Mesenchymal stem cell (in vitro differentiated cells and primary cell): ENCODE measurements at regions not wholly inside any gene's neighbourhood (a gene's known extent, or its start where the extent isn't known, plus 50 kb on each side); places are given as distances from the start of the nearest gene placed in this dataset.

Experiments
- DNase-seq: peaks from one replicate; pipeline ENCODE4 v3.0.0-alpha.2; 2013
- H2AFZ ChIP-seq: one replicate; pipeline ENCODE4 v1.6.1; 2013; ENCODE audit warnings: low read depth, mild to moderate bottlenecking, control low read depth, inconsistent platforms, low read length, moderate library complexity
- H2AK5ac ChIP-seq: 2 replicates; pipeline ENCODE4 v1.6.1; 2013; ENCODE audit warnings: low read length, moderate library complexity, mild to moderate bottlenecking, inconsistent platforms; ENCODE audit not compliant: severe bottlenecking
- H2BK120ac ChIP-seq: one replicate; pipeline ENCODE4 v1.6.1; 2013; ENCODE audit warnings: low read depth, mild to moderate bottlenecking, inconsistent platforms, low read length, moderate library complexity
- H2BK12ac ChIP-seq, 2 experiments: one replicate each; pipeline ENCODE4 v1.6.1; 2013; ENCODE audit warnings: inconsistent platforms in 2 of 2, low read length in 2 of 2, mild to moderate bottlenecking in 2 of 2, moderate library complexity in 2 of 2, control low read depth in 1 of 2
- H2BK15ac ChIP-seq: one replicate; pipeline ENCODE4 v1.6.1; 2013; ENCODE audit warnings: mild to moderate bottlenecking, low read depth, inconsistent platforms; ENCODE audit not compliant: poor library complexity, severe bottlenecking
- H2BK5ac ChIP-seq: 2 replicates; pipeline ENCODE4 v1.6.1; 2013; ENCODE audit warnings: low read depth, mild to moderate bottlenecking, low read length, control low read depth, inconsistent platforms; ENCODE audit not compliant: poor library complexity, severe bottlenecking
- H3K14ac ChIP-seq, 2 experiments: one replicate each; pipeline ENCODE4 v1.6.1; 2013; ENCODE audit warnings: inconsistent platforms in 2 of 2, low read length in 2 of 2, control low read depth in 1 of 2, mild to moderate bottlenecking in 1 of 2, moderate library complexity in 1 of 2
- H3K18ac ChIP-seq, 2 experiments: one replicate each; pipeline ENCODE4 v1.6.1; 2013; ENCODE audit warnings: inconsistent platforms in 2 of 2, low read length in 2 of 2, control low read depth in 1 of 2, low read depth in 1 of 2, mild to moderate bottlenecking in 1 of 2
- H3K23ac ChIP-seq, 2 experiments: one replicate each; pipeline ENCODE4 v1.6.1; 2013; ENCODE audit warnings: inconsistent platforms in 2 of 2, low read length in 2 of 2, mild to moderate bottlenecking in 2 of 2, moderate library complexity in 2 of 2, control low read depth in 1 of 2
- H3K27ac ChIP-seq: 2 replicates; pipeline ENCODE4 v1.5.1; 2013; ENCODE audit warnings: mild to moderate bottlenecking, moderate library complexity, low read length, control low read depth, inconsistent platforms; ENCODE audit not compliant: poor library complexity, severe bottlenecking
- H3K27me3 ChIP-seq, 2 experiments: 2 replicates each; pipeline versions ENCODE4 v1.6.1 to v1.7.0; 2013; ENCODE audit warnings: low read length in 2 of 2, mild to moderate bottlenecking in 2 of 2, moderate library complexity in 2 of 2, control low read depth in 1 of 2, inconsistent platforms in 1 of 2; ENCODE audit not compliant: control insufficient read depth in 1 of 2, insufficient read depth in 1 of 2
- H3K36me3 ChIP-seq, 2 experiments: 2 replicates each; pipeline versions ENCODE4 v1.6.1 to v1.7.0; 2013; ENCODE audit warnings: low read length in 2 of 2, control low read depth in 1 of 2, inconsistent platforms in 1 of 2, low read depth in 1 of 2, mild to moderate bottlenecking in 1 of 2; ENCODE audit not compliant: insufficient read depth in 2 of 2, control insufficient read depth in 1 of 2
- H3K4ac ChIP-seq, 2 experiments: one replicate each; pipeline ENCODE4 v1.6.1; 2013; ENCODE audit warnings: inconsistent platforms in 2 of 2, low read length in 2 of 2, mild to moderate bottlenecking in 2 of 2, moderate library complexity in 2 of 2, control low read depth in 1 of 2, low read depth in 1 of 2
- H3K4me1 ChIP-seq: 2 replicates; pipeline ENCODE4 v1.6.1; 2013; ENCODE audit warnings: low read depth, low read length, control low read depth; ENCODE audit not compliant: control insufficient read depth, insufficient read depth
- H3K4me2 ChIP-seq: 2 replicates; pipeline ENCODE4 v1.6.1; 2013; ENCODE audit warnings: low read length, mild to moderate bottlenecking, inconsistent platforms; ENCODE audit not compliant: poor library complexity, severe bottlenecking
- H3K4me3 ChIP-seq, 2 experiments: 2 replicates each; pipeline versions ENCODE4 v1.5.1 to v1.7.0; 2013; ENCODE audit warnings: low read length in 2 of 2, mild to moderate bottlenecking in 2 of 2, control low read depth in 1 of 2, low read depth in 1 of 2; ENCODE audit not compliant: insufficient read depth in 1 of 2
- H3K79me1 ChIP-seq: replicated peaks from 2 replicates; pipeline ENCODE4 v1.6.1; 2013; ENCODE audit warnings: mild to moderate bottlenecking, control low read depth, low read length, inconsistent platforms; ENCODE audit not compliant: poor library complexity, severe bottlenecking
- H3K9ac ChIP-seq: 2 replicates; pipeline ENCODE4 v1.7.0; 2013; ENCODE audit warnings: mild to moderate bottlenecking, low read length, moderate library complexity
- H3K9me3 ChIP-seq: 2 replicates; pipeline ENCODE4 v1.7.0; 2013; ENCODE audit warnings: mild to moderate bottlenecking, low read length; ENCODE audit not compliant: control insufficient read depth
- H4K8ac ChIP-seq: one replicate; pipeline ENCODE4 v1.6.1; 2013; ENCODE audit warnings: inconsistent platforms, mild to moderate bottlenecking, low read length, moderate library complexity
- H4K91ac ChIP-seq: one replicate; pipeline ENCODE4 v1.6.1; 2013; ENCODE audit warnings: mild to moderate bottlenecking, low read length, inconsistent platforms
- whole genome bisulfite sequencing: methylation state at CpG from one replicate; pipeline ENCODE4 v1.1.7; 2013; ENCODE audit warnings: mixed read lengths; 5-methylcytosine and 5-hydroxymethylcytosine counted together

DNA sequence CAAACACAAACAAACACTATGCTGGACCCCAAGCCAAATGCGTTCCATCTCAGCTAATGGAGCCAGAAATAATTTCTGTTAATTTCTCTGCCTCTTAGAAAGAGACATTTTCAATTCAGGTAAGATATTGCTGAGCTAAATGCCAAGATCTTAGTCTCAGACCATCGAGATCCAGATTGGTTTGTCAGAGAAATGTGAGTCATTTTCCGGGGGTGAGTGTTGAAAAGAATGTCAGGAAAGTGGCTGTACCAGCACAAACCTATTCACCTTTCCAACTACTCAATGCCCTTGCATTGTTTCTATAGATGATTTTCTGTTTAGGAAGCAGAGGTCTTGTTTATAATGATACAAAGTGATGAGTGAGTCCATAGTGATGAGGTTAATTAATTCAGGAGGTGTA is 266.8 kb upstream of the TSHZ3 start:
- WGBS = 81% methylated on average over 3 of the region's 3 CpGs
- no peak overlapping the region for H2BK12ac ChIP-seq
- no peak overlapping the region for H3K9ac ChIP-seq
- no peak overlapping the region for H3K14ac ChIP-seq
- no peak overlapping the region for H3K27ac ChIP-seq
- H3K4me3 ChIP-seq = no peak overlapping the region
- no peak overlapping the region for H2AFZ ChIP-seq
- no peak overlapping the region for H2AK5ac ChIP-seq
- H2BK15ac ChIP-seq = no peak overlapping the region
- no peak overlapping the region for H3K23ac ChIP-seq
- no peaks in the 10 kb centered on the region for H3K79me1 ChIP-seq
- no peak overlapping the region for H2BK5ac ChIP-seq
- H3K4me2 ChIP-seq = no peak overlapping the region
- peaks cover 0 to 3% of the 10 kb centered on the region in 2 experiments for H3K27me3 ChIP-seq
- H3K4ac ChIP-seq = no peak overlapping the region
- H2BK120ac ChIP-seq = no peak overlapping the region
- H3K36me3 ChIP-seq = no peaks in the 10 kb centered on the region
- no peak overlapping the region for H3K18ac ChIP-seq
- H3K4me1 ChIP-seq = no peaks in the 10 kb centered on the region
- H4K91ac ChIP-seq = no peak overlapping the region
- no peaks in the 10 kb centered on the region for H3K9me3 ChIP-seq
- no peak for DNase-seq
- no peak overlapping the region for H4K8ac ChIP-seq

DNA sequence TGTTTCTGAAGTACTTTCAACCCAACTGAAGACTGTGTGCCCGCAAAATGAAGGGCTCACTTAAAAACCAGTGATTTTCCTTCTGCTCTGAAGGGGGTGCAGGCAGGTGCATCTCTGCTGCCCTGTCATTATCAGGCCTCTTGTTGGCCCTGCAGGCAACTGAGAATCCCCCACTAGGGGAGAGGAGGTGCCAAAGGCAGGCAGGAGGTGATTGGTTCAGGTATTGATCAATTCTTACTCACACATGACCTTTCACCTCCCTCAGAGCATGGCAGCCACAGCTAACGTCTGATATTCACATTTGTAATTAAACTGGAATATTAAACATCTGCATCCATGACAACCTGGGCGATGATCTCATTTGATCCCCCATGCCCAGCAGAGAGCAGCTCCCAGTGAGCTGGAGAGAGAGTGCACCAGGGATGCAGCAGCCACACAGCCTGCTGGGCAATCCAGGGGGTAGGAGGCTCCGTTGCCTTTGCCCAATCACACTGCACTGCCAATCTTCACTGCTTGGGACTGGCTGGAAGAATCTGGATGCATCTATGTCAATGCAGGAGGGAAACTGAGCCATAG is 267.9 kb upstream of the TSHZ3 start:
- Histone ChIP-seq H3K4ac (no peak overlapping the region), H4K8ac (no peak overlapping the region), H2AK5ac (no peak overlapping the region), H2BK5ac (no peak overlapping the region), H3K18ac (no peak overlapping the region), H4K91ac (no peak overlapping the region), H3K9ac (no peak overlapping the region), H3K27me3 (no peaks in the 10 kb centered on the region), H3K4me2 (no peak overlapping the region), H2BK120ac (no peak overlapping the region), H3K36me3 (no peaks in the 10 kb centered on the region), H2BK15ac (no peak overlapping the region), H3K14ac (no peak overlapping the region), H3K79me1 (no peaks in the 10 kb centered on the region), H3K4me3 (no peak overlapping the region), H3K9me3 (no peaks in the 10 kb centered on the region), H3K4me1 (no peaks in the 10 kb centered on the region), H3K23ac (no peak overlapping the region), H2BK12ac (no peak overlapping the region), H3K27ac (no peak overlapping the region), H2AFZ (no peak overlapping the region)
- no peak for DNase-seq
- 77% methylated on average over 4 of the region's 4 CpGs for WGBS

DNA sequence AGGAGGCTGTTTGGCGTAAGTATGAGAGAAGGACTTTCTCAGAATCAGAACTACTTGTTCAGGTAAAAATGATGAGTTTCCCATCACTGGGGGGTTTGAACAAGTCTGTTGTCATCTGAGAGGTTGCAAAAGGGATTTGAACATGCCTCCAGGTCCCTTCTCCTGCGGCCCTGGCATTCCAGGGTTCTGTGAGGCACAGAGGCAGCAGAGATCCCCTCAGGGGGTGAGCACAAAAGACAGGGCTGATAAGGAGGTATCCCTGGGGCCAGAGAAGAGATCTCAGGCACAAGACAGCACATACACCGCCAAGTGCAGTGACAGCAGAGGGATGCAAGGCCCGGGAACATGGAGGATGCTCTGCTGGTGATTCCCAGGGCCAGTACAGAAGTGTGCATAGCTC is 275.8 kb upstream of the TSHZ3 start:
- H3K79me1 ChIP-seq = no peaks in the 10 kb centered on the region
- no peak overlapping the region for H3K23ac ChIP-seq
- no peaks in the 10 kb centered on the region for H3K9me3 ChIP-seq
- H2AFZ ChIP-seq = no peak overlapping the region
- no peaks in the 10 kb centered on the region for H3K4me1 ChIP-seq
- H3K18ac ChIP-seq = no peak overlapping the region
- no peak overlapping the region for H3K9ac ChIP-seq
- no peak for DNase-seq
- no peak overlapping the region for H3K4me2 ChIP-seq
- 87% methylated on average over 4 of the region's 4 CpGs for WGBS
- no peak overlapping the region for H3K4ac ChIP-seq
- peaks cover 0 to 14% of the 10 kb centered on the region in 2 experiments for H3K27me3 ChIP-seq
- no peak overlapping the region for H3K14ac ChIP-seq
- H4K91ac ChIP-seq = no peak overlapping the region
- no peak overlapping the region for H2BK12ac ChIP-seq
- no peak overlapping the region for H3K4me3 ChIP-seq
- H2BK5ac ChIP-seq = no peak overlapping the region
- H2BK15ac ChIP-seq = no peak overlapping the region
- no peak overlapping the region for H2BK120ac ChIP-seq
- no peak overlapping the region for H4K8ac ChIP-seq
- no peaks in the 10 kb centered on the region for H3K36me3 ChIP-seq
- no peak overlapping the region for H3K27ac ChIP-seq
- H2AK5ac ChIP-seq = no peak overlapping the region

DNA sequence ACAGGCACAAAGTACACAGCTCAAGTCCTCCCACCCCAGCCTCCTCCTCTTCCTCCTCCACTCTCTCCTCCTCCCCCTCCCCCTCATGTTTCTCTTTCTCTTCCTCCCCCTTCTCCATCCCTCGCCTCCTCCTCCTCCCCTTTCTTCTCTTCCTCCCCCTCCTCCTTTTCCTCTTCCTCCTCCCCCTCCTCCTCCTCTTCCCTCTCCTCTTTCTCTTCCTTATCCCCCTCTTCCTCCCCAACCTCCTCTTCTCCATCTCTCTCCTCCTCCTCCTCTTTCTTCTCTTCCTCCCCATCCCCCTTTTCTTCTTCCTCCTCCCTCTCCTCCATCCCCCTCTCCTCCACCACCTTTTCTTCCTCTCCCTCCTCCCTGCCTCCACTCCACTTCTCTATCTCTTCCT is 276.3 kb upstream of the TSHZ3 start:
- no peak overlapping the region for H2BK5ac ChIP-seq
- H3K23ac ChIP-seq = no peak overlapping the region
- H3K9me3 ChIP-seq = no peaks in the 10 kb centered on the region
- H3K79me1 ChIP-seq = no peaks in the 10 kb centered on the region
- H4K91ac ChIP-seq = no peak overlapping the region
- H3K18ac ChIP-seq = no peak overlapping the region
- H3K4me3 ChIP-seq = no peak overlapping the region
- H2AFZ ChIP-seq = no peak overlapping the region
- H2AK5ac ChIP-seq = no peak overlapping the region
- no peaks in the 10 kb centered on the region for H3K4me1 ChIP-seq
- DNase-seq = no peak
- no peak overlapping the region for H2BK12ac ChIP-seq
- peaks cover 0 to 14% of the 10 kb centered on the region in 2 experiments for H3K27me3 ChIP-seq
- H3K4me2 ChIP-seq = no peak overlapping the region
- no peak overlapping the region for H3K27ac ChIP-seq
- no peaks in the 10 kb centered on the region for H3K36me3 ChIP-seq
- H3K4ac ChIP-seq = no peak overlapping the region
- no peak overlapping the region for H2BK120ac ChIP-seq
- H2BK15ac ChIP-seq = no peak overlapping the region
- 59% methylated on average over 1 of the region's 1 CpG for WGBS
- no peak overlapping the region for H3K14ac ChIP-seq
- no peak overlapping the region for H3K9ac ChIP-seq
- H4K8ac ChIP-seq = no peak overlapping the region
